CD4-positive, alpha-beta T cell (primary cell): ENCODE measurements at regions not wholly inside any gene's neighbourhood (a gene's known extent, or its start where the extent isn't known, plus 50 kb on each side); places are given as distances from the start of the nearest gene placed in this dataset.

Source experiments
- ATAC-seq: fragments of 200-7000 bp; cut with Tn5 transposase; one replicate; pipeline ENCODE4 v1.10.0; 2022; ENCODE audit warnings: mild to moderate bottlenecking; ENCODE audit not compliant: poor library complexity
- CTCF ChIA-PET: fragments of 350-600 bp; sonication (Branson Sonifier 250); formaldehyde crosslinking; loops from one replicate; lab custom pipeline; 2021; ENCODE audit warnings: antibody characterized with exemption, inconsistent platforms; lab: Charles Lee
- POLR2A ChIA-PET: fragments of 350-600 bp; sonication (Branson Sonifier 250); formaldehyde crosslinking; loops from one replicate; lab custom pipeline; 2021; ENCODE audit warnings: antibody characterized with exemption, inconsistent platforms; lab: Charles Lee
- DNase-seq, 14 experiments: peaks; one replicate each; pipeline ENCODE4 v3.0.0-alpha.2; 2013 to 2020; ENCODE audit warnings: mixed read lengths in 2 of 14
- H3K27ac ChIP-seq, 2 donors: one replicate each; pipeline versions ENCODE4 v1.5.1 to v1.7.0; 2013; ENCODE audit warnings: low read length in 2 of 2, low read depth in 1 of 2, mild to moderate bottlenecking in 1 of 2
- H3K27me3 ChIP-seq, 2 experiments: 1 replicate in 1 of 2; 2 replicates in 1 of 2; pipeline versions ENCODE4 v1.6.1 to v1.7.0; 2013; ENCODE audit warnings: low read length in 2 of 2, control low read depth in 1 of 2, mild to moderate bottlenecking in 1 of 2, moderate library complexity in 1 of 2; ENCODE audit not compliant: insufficient read depth in 2 of 2, control insufficient read depth in 1 of 2
- H3K36me3 ChIP-seq: one replicate; pipeline ENCODE4 v1.6.1; 2013; ENCODE audit warnings: low read length, control low read depth; ENCODE audit not compliant: insufficient read depth
- H3K4me1 ChIP-seq: one replicate; pipeline ENCODE4 v1.6.1; 2013; ENCODE audit warnings: low read length, control low read depth; ENCODE audit not compliant: insufficient read depth
- H3K4me3 ChIP-seq: one replicate; pipeline ENCODE4 v1.5.1; 2013; ENCODE audit warnings: mild to moderate bottlenecking, low read length, moderate library complexity
- H3K9me3 ChIP-seq, 2 experiments: 1 replicate in 1 of 2; 2 replicates in 1 of 2; pipeline versions ENCODE4 v1.6.1 to v1.7.0; 2013; ENCODE audit warnings: low read length in 2 of 2, mild to moderate bottlenecking in 2 of 2, control low read depth in 1 of 2, moderate library complexity in 1 of 2; ENCODE audit not compliant: control insufficient read depth in 1 of 2, insufficient read depth in 1 of 2
- H3K27ac Mint-ChIP-seq: one replicate; pipeline ENCODE4 v1.8.0; 2020; ENCODE audit warnings: mixed read lengths
- H3K27me3 Mint-ChIP-seq: one replicate; pipeline ENCODE4 v1.8.0; 2021; ENCODE audit warnings: mixed read lengths
- H3K36me3 Mint-ChIP-seq: one replicate; pipeline ENCODE4 v1.8.0; 2021; ENCODE audit warnings: low read depth, mixed read lengths
- H3K4me1 Mint-ChIP-seq: one replicate; pipeline ENCODE4 v1.8.0; 2021; ENCODE audit warnings: low read depth, mixed read lengths
- H3K4me3 Mint-ChIP-seq: one replicate; pipeline ENCODE4 v1.8.0; 2020; ENCODE audit warnings: mild to moderate bottlenecking, mixed read lengths
- H3K9me3 Mint-ChIP-seq: one replicate; pipeline ENCODE4 v1.8.0; 2020; ENCODE audit warnings: mixed read lengths
- intact Hi-C, 2 experiments: fragments of 100-400 bp; cut with DNase I in 1 of 2; cut with micrococcal nuclease in 1 of 2; formaldehyde crosslinking; loops; one replicate each; pipeline versions ENCODE4 v1.15.1 to v1.9.0; 2023 to 2025; cut with DNase I, micrococcal nuclease
- TF ChIP-seq, protein P1 (sequence below): fragments of 200-600 bp; IDR thresholded peaks from one replicate; pipeline ENCODE4 v1.8.0; 2022; ENCODE audit warnings: antibody characterized with exemption, mild to moderate bottlenecking

DNA sequence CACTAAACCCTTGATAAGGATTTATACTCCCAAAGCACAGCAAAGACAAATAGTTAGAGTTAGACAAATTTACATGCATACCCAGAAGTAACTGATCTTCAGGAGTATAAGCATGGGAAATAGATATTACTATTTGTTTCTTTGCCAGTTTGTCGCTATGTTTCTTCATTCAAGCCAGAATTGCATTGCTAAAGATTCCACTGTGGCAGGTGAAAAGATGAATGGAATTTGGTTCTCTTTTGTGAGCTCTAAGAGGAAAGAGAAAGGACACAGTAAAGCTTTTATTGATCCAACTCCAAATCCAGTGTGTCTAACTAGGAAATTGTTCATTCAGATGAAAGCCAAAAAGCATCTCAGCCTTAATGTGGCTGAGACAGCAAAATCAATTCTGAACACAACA lies 292.3 kb upstream of the SPRY2 start:
- TF ChIP-seq, protein P1, sequence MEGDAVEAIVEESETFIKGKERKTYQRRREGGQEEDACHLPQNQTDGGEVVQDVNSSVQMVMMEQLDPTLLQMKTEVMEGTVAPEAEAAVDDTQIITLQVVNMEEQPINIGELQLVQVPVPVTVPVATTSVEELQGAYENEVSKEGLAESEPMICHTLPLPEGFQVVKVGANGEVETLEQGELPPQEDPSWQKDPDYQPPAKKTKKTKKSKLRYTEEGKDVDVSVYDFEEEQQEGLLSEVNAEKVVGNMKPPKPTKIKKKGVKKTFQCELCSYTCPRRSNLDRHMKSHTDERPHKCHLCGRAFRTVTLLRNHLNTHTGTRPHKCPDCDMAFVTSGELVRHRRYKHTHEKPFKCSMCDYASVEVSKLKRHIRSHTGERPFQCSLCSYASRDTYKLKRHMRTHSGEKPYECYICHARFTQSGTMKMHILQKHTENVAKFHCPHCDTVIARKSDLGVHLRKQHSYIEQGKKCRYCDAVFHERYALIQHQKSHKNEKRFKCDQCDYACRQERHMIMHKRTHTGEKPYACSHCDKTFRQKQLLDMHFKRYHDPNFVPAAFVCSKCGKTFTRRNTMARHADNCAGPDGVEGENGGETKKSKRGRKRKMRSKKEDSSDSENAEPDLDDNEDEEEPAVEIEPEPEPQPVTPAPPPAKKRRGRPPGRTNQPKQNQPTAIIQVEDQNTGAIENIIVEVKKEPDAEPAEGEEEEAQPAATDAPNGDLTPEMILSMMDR, result no peak
- POLR2A ChIA-PET, result no interaction called here
- DNase-seq (no peak), ATAC-seq (no peak)
- Mint-ChIP-seq H3K9me3 (no peaks in the 10 kb centered on the region), H3K4me3 (no peak overlapping the region), H3K36me3 (no peaks in the 10 kb centered on the region), H3K4me1 (no peaks in the 10 kb centered on the region), H3K27me3 (no peaks in the 10 kb centered on the region), H3K27ac (no peak overlapping the region)
- Histone ChIP-seq H3K27me3 (no peaks in the 10 kb centered on the region), H3K9me3 (peaks cover 0 to 4% of the 10 kb centered on the region in 2 experiments), H3K4me3 (no peak overlapping the region), H3K4me1 (no peaks in the 10 kb centered on the region), H3K36me3 (no peaks in the 10 kb centered on the region), H3K27ac (no peak overlapping the region)
- CTCF ChIA-PET, result no interaction called here
- intact Hi-C loops, result no loop called here

DNA sequence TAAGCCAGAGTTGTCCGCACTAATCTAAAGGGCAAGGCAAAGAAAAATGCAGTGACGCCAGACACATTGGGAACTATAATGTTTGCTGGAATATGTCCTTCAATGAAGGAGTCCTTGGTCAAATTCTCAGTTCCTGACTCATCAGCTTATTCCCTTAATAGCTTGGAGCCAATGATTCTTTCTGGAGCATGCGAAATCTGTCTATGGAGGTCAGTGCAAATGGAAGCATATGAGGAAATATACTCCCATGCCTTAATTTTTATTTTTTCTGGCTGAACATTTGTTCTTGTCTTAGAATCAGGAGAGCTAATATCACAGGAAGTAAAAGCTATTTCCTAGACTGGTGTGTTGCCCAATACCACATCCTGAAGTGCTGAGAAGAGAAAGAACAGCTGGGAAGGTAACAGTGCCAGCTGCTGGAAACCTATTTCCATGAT lies 289.8 kb upstream of the SPRY2 start:
- CTCF ChIA-PET, result no interaction called here
- no peaks in the 10 kb centered on the region for H3K36me3 Mint-ChIP-seq
- ATAC-seq (no peak), DNase-seq (peak in 1 of 14 experiments; percentile 4)
- H3K36me3 ChIP-seq, result no peaks in the 10 kb centered on the region
- no peaks in the 10 kb centered on the region for H3K4me1 ChIP-seq
- POLR2A ChIA-PET, result no interaction called here
- H3K27me3 ChIP-seq, result no peaks in the 10 kb centered on the region
- H3K4me3 Mint-ChIP-seq, result no peak overlapping the region
- no peak overlapping the region for H3K27ac Mint-ChIP-seq
- H3K27ac ChIP-seq, result no peak overlapping the region
- no peak overlapping the region for H3K4me3 ChIP-seq
- TF ChIP-seq, protein P1, result no peak
- no peaks in the 10 kb centered on the region for H3K9me3 Mint-ChIP-seq
- no peaks in the 10 kb centered on the region for H3K4me1 Mint-ChIP-seq
- intact Hi-C loops, result no loop called here
- no peaks in the 10 kb centered on the region for H3K27me3 Mint-ChIP-seq
- H3K9me3 ChIP-seq, result no peaks in the 10 kb centered on the region

DNA sequence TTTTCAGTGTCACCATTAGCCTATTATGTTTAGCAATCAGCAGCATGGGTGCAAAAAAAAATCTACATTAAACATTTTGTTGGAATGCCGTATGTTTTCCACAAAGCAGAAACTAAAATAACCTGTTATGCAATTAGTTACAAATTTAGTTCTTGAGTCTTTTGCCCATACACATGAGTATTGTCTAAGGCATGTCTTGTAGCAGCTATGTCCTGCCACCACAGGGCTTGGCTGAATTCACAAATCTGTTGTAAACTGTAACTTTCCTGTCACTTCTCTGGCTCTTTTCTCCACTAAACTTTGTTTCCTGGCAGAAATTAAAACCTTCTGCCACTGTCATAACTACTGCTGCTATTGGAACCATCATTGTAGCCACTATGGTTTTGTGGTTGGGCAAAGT lies 277.9 kb upstream of the SPRY2 start:
- no peaks in the 10 kb centered on the region for H3K9me3 Mint-ChIP-seq
- H3K36me3 Mint-ChIP-seq, result no peaks in the 10 kb centered on the region
- DNase-seq (no peak), ATAC-seq (no peak)
- Histone ChIP-seq H3K4me1 (no peaks in the 10 kb centered on the region), H3K36me3 (no peaks in the 10 kb centered on the region), H3K4me3 (no peak overlapping the region), H3K27ac (no peak overlapping the region), H3K27me3 (no peaks in the 10 kb centered on the region), H3K9me3 (peaks cover 0 to 7% of the 10 kb centered on the region in 2 experiments)
- H3K4me3 Mint-ChIP-seq, result no peak overlapping the region
- ChIA-PET POLR2A (no interaction called here), CTCF (no interaction called here)
- intact Hi-C loops, result no loop called here
- TF ChIP-seq, protein P1, result no peak
- no peak overlapping the region for H3K27ac Mint-ChIP-seq
- H3K4me1 Mint-ChIP-seq, result no peaks in the 10 kb centered on the region
- no peaks in the 10 kb centered on the region for H3K27me3 Mint-ChIP-seq
